ENCODE measurements at regions not wholly inside any gene's neighbourhood (a gene's known extent, or its start where the extent isn't known, plus 50 kb on each side); places are given as distances from the start of the nearest gene placed in this dataset.
A peak's percentile ranks its signal among the peaks of the same experiment; 100 is the strongest.

DNA sequence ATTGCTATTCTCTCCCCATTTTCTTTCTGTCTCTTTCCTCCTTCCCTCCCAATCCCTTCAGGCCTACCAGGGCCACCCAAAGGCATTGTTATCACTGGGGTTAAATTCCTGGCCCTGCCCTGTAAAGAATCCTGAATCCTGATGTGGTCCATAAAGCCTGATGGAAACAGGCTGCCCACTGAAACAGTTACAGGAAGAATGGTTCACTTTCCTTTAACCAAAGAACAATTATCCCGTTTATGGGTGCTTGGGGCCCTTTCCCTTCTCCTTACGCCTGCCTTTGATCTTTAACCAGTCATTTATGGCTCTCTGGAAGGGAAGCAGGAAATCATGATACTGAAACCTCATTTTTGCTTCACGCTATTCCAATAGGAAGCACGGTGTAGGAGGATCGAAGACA, 273.1 kb upstream of the NEBL start:
- DNase-seq (ENCODE audit: low spot score): no peak
- in situ Hi-C loops (cut with HindIII; ENCODE audit: low sequenced_read_pairs): no loop called here

DNA sequence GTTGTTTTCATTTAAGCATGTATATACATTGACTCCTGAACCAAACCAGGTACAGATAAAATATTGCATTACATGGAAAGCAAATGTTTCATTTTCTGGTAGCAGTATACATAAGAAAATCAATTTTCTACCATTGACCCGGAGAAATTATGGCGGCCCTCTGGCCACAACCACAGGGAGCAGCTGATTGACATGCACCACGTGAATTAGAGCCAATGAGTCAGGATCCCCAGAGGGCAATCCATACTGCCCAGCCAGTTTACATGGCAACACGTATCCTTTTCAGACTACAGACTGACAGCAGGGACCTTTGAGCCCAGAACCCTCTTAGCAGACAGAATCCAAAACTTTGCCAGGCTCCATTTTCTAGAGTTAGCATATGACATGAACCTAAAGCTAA, 272.2 kb upstream of the NEBL start:
- in situ Hi-C loops (cut with HindIII; ENCODE audit: low sequenced_read_pairs): no loop called here
- peak; percentile 43 for DNase-seq (ENCODE audit: low spot score)

DNA sequence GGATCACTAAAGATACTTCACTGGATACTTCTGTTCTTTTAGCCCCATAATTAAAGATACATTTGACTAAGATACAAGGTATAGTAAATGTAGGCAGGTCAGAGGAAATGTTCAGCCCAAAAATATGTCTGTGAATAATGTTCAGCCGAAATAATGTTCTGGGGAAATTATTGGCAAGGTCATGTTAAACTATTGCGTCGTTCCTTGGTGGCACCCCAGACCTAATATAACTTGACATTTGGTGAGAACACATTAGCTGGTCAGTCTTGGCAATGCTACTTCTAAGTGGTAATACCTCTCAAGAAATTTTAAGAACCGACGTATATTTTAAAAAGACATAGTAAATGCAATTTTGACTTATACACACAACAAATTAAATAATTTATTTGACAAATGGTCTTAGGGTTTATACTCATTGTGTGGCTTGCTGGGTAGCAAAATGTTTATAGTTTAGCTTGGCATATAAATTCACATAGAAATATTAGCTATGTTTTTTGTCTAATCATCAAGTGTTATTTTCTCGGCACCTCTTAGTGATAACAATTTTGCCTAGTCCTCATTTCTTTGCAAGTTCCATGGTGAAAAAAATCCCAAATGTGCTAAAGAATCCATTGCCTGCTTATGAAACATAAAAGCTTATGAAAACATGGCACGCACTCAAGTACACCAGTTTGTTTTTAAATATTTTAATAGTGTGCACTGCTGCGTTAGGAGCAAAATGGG, 270.3 kb upstream of the NEBL start:
- DNase-seq (ENCODE audit: low spot score): peak; percentile 60
- in situ Hi-C loops (cut with HindIII; ENCODE audit: low sequenced_read_pairs): no loop called here

DNA sequence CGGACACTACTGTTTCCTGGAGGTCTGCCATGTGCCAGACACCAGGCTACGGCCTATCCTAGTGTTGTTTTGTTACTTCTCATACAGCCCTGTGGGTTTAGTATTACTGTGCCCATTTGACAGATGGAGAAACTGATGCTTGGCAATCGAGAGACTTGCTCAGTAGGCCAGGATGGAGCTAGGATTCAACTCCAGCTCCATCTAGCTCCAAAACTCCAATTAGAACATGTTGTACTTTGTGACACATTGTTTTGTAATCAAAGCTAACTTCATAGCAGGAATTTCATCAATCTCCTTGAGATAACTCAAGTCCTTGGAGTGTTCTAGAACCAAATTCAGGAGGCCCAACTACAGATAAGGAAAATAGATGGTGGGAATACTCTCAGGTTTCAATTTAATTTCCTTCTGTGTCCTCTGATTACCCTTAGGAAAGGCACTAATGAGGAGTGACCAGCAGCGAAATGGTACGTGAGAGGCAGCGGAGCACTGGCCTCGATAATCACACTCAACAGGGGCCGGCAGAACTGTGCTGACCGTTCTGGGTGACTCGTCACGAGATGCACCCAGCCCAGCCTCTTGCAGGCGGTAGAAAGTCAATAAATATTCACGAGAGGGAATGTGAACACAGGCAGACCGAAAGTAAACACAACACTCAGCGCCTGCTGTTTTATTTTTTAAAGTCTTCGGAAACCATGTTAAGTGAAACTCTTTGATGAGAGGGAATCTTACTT, 269.6 kb upstream of the NEBL start:
- DNase-seq (ENCODE audit: low spot score): peak; percentile 66
- in situ Hi-C loops (cut with HindIII; ENCODE audit: low sequenced_read_pairs): no loop called here

DNA sequence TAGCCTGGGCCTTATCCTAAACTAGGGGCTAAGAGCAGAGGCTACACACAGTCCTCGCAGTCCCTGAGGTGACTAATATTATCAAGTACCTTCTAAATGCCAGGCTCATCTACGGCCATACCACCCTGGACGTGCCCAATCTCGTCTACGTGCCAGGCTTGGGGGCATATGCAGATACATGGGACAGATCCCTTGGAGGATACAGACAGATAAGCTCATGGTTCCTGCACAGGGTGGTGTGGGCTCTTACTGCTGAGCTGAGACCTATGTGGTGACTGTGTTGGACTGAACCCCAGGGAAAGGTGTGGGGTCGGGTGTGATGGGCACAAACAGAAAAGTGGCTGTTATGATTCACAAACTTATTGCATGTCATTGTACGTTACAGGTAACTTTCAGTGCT, 268.4 kb upstream of the NEBL start:
- in situ Hi-C loops (cut with HindIII; ENCODE audit: low sequenced_read_pairs): no loop called here
- peak; percentile 40 for DNase-seq (ENCODE audit: low spot score)

DNA sequence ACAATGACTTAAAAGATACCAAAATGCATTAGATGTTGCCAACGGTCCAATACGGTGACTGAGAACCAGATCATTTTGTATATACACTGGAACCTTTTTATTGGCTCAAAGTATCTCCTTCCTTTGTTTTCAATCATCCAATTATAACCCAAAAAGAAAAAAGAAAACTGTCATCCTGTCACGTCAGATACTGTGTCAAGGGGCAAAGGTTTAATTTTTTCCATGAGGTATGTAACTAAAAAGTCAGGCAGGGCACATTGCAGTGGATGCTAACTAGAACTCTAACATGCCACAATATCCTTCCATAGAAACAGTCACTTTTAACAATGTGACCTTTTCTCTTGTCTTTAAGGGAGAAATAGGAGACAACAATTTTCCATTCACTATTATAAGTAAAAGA, 267.6 kb upstream of the NEBL start:
- DNase-seq (ENCODE audit: low spot score): no peak
- in situ Hi-C loops (cut with HindIII; ENCODE audit: low sequenced_read_pairs): no loop called here

DNA sequence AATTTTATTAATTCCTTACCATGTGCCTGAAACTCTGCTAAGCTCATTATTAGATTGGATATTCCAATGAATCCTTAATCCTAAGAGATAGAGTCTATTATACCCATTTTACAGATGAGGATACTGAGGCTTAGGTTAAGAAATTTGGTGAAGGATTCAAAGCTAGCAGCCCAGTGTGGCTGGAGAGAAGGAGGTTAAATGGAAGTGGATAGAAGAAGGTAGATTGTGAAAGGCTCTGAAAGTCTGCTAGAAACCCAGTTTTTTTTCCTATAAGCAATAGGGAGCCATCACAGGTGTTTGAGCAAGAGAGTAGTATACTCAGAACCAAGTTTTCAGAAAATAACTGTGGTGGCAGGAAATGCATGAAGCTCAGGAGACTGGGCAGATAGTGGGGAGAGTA, 265.8 kb upstream of the NEBL start:
- in situ Hi-C loops (cut with HindIII; ENCODE audit: low sequenced_read_pairs): no loop called here
- no peak for DNase-seq (ENCODE audit: low spot score)

DNA sequence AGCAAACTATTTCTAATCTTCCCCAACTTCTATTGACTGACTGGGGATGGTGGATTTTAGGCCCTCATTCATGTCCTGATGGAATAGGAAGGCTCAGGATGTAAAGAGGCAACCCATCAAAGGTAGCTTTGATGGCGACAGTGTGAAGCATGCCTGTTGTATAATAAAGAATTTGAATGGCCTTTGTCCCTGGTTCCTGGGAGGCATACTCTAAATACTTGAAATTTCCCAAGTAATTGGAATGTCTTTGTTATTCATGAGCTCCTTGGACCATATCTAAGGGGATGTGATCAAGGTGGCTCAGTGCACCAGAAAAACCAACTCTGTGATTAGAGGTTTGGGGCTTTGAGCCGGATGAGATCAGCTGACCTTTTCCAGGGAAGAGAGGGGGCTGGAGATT, 264.5 kb upstream of the NEBL start:
- in situ Hi-C loops (cut with HindIII; ENCODE audit: low sequenced_read_pairs): no loop called here
- DNase-seq (ENCODE audit: low spot score): no peak

DNA sequence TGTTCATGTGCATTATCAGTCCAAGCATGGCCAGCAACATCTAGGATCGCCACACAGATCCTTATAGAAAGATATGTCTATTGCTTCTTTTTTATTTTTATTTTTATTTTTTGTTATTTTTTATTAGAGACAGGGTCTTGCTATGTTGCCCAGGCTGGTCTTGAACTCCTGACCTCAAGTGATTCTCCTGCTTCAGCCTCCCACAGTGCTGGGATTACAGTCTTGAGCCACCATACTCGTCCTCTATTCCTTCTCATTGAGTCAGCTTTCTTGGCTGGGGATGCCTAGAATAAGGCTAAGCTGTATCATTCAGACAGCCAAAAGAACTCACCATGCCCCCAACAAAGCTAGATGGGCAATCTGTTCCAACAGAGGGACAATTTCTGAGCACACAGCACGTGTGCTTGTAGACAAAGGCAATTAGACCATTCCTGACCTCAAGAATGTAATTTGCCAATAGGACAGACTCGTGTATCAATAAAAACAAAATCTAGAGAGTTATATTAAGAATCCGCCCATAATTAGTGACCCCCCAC, 264.0 kb upstream of the NEBL start:
- peak; percentile 84 for DNase-seq (ENCODE audit: low spot score)
- in situ Hi-C loops (cut with HindIII; ENCODE audit: low sequenced_read_pairs): no loop called here

DNA sequence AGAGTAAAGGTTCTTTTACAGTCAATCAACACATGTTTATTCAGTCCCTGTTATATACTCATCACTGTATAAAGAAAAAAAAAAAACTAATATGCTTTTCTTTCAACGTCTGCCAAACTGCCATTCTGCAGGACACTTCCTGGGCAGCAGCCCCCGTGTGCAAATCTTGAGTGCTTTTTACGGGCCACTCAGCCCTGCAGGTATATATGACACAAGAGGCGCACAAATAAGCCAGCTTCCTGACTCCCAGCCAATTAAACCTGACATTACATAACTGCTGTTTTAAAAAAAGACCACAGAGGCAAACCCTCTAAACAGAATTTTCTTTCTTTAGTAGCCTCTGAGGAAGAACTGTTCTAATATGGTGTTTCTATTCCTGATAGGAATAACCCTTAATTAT, 263.0 kb upstream of the NEBL start:
- DNase-seq (ENCODE audit: low spot score): peak; percentile 87
- in situ Hi-C loops (cut with HindIII; ENCODE audit: low sequenced_read_pairs): no loop called here

DNA sequence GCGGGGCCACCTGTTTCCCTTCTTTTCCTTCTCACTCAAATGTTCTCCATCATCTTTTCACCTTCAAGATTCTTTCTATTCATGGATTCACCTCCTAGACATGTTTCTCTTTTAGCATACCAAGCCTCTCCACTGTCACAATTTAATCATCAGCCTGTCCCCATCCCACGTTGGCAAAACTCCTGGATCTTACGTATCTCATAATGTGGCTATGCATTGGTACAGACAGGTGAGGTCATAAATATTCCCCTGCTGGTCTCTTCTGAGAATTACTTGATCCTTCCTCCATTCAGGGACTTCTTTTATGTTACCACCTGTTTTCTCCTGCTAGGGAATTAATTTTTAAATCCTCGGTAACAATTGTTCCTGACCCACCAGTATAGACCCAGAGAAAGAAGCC, 262.6 kb upstream of the NEBL start:
- in situ Hi-C loops (cut with HindIII; ENCODE audit: low sequenced_read_pairs): no loop called here
- peak; percentile 63 for DNase-seq (ENCODE audit: low spot score)

DNA sequence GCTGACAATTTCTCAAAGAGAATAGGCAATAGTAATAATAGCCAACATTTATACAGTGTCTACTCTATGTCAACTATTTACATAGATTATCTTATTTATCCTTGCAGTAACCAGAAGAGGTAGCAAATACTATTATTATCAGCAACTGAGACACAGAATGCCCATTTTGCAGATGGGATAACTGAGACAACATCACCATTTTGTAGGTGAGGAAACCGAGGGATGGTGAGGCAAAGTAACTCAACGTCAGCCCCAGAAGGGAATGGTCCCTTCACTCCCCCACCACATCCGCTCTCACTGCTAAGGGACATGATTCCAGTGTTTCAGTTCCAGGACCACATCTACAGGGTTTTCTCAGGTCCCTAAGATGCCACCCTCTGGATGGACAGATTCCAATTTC, 261.2 kb upstream of the NEBL start:
- no peak for DNase-seq (ENCODE audit: low spot score)
- in situ Hi-C loops (cut with HindIII; ENCODE audit: low sequenced_read_pairs): no loop called here

DNA sequence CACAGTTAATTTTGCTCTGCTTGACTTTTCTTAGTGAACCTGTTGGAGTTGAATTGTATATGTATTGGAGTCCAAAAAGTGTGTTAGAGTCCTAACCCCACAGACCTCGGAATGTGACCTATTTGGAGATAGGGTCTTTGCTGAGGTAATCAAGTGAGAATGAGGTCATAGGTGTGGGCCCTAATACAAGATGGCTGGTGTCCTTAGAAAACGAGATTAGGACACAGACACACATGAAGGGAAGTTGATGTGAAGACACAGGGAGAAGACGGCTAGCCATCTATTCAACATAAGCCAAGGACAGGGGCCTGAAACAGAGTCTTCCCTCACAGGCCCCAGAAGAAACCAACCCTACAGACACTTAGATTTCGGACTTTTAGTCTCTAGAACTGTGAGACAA, 260.6 kb upstream of the NEBL start:
- DNase-seq (ENCODE audit: low spot score): no peak
- in situ Hi-C loops (cut with HindIII; ENCODE audit: low sequenced_read_pairs): no loop called here

DNA sequence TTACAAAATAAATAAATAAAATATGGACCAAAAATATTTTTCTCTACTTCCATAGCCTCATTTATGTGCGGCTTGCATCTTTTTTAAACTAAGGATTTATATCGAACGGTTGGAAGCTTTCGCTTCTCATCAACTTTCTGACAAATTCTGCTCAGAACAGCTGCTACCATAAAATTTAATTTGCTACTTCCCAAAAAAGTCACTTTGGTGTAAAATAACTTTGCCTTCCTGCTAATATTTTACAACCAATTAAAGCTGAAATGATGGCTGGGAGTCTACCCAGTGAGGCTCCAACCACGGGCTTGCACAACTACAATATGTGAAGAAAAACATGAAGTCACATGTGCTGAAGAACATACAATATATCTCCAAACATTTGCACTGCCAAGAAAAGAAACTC, 253.1 kb upstream of the NEBL start:
- in situ Hi-C loops (cut with HindIII; ENCODE audit: low sequenced_read_pairs): no loop called here
- no peak for DNase-seq (ENCODE audit: low spot score)

DNA sequence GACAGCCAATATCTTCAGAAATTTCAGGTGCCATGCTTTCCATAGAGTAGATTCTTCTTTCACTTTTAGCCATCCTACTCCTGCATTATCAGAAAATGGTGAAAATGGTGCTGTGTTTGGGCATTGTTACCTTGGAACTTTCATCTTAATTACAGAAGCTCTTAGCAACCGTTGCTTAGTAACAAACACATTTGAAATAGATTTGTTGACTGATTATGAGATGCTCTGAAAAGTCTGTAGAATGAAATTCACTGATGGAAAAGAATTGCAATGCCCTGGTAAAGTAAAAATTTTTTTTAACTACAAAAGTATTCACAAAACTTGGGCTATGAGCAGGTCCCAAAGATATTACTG, 249.3 kb upstream of the NEBL start:
- no peak for DNase-seq (ENCODE audit: low spot score)

DNA sequence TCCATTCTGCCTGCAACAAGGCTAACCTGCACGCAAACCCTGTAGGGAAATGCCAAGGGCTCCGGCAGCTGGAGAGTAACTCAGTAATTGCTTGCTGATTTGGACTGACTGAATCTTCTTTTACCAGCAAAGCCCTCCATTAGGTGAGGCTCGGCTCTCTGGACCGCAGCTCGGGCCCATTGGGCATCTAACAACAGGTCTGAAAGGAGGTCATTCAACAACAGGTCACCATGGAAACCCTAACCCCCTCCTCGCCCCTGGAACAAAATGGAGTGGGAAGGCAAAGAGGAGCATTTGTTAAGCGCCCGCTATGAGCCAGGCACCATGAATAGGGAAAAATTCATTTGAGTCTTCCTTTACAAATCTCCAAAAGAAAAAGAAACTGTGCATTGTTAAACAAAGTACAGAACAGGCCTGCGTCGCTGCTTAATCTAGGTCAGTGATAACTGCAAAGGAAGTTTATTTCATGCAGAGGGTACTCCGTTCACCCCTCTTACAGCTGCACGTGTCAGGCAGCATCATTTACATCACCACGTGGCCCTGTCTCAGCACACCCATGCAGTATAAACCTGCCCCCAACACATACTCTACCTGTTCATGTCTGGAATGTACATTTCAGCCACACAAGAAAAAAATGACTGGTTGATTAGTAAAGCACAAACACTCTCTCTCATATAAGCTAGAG, 248.8 kb upstream of the NEBL start:
- peak; percentile 62 for DNase-seq (ENCODE audit: low spot score)
- in situ Hi-C loops (cut with HindIII; ENCODE audit: low sequenced_read_pairs): no loop called here

More for the DNA sequence above, 249.3 kb upstream of the NEBL start:
- in situ Hi-C loops (cut with HindIII; ENCODE audit: low sequenced_read_pairs): no loop called here

DNA sequence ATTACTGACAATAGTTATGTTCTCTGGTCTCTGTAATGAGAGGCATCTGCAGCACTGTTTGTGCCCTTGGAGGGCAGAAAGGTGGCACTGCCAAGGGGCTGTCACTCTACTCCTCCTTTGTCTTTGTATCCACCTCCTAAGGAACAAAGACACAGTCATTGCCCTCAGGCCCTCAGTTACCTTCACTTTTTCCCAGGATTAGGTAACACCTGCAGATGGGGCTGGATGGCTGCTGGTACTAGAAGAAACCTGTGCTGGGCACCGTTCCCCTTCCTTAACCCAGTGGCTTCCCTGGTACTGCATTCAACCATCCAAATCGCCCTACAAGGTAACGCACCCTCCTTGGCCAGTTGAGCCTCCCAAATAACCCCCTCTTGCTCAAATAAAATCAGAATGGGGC, 246.9 kb upstream of the NEBL start:
- DNase-seq (ENCODE audit: low spot score): no peak

DNA sequence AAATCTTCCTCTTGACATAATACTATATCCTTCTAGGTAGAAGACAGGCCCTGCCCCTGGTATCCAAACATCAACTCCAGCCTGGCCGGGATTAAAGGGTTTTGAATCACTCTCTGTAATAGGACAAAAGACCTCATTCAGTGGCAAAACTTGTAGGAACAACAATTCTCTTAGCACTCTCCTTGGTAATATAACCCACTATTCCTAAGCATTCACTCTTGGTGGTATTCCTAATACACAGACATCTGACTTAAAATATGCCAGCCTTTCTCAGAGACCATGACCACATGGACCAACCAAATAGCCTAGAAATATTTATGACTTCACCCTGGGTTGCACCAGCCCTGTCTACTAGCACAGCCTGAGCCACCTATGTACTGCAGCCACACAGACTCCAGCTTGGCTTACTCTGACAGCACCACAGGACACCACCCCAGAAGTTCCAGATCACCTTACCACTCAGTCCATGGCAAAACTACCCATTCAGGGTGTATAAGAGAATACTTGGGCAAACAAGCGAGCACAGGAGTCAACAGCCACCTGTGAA, 244.9 kb upstream of the NEBL start:
- DNase-seq (ENCODE audit: low spot score): no peak
- in situ Hi-C loops (cut with HindIII; ENCODE audit: low sequenced_read_pairs): no loop called here

More for the DNA sequence above, 246.9 kb upstream of the NEBL start:
- in situ Hi-C loops (cut with HindIII; ENCODE audit: low sequenced_read_pairs): no loop called here

DNA sequence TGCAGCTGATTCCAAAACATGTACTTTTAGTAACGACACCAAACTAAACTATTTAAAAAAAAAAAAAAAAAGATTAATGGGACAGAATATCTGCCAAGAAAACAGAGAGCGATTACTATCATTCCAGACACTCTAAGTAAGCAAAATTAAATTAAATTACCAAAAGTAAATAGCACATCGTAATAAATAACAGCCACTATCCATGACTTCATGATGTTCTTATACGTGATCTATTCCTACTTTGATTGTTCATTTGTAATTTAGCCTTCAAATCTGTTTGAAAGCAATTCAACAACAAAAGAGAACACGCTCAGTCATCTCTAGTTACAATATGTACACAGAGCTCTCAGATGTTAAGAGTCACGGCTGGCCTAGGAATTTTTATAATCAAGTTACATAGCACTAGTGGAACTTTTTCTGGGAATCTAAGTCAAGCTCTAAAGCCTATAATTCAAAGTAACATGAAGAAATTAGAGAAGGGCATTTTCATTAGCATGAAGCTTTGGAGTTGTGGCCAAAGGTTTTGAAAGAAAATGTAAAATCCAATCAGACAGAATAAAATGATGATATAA, 241.7 kb upstream of the NEBL start:
- DNase-seq (ENCODE audit: low spot score): no peak
- in situ Hi-C loops (cut with HindIII; ENCODE audit: low sequenced_read_pairs): no loop called here
